ENCODE measurements at regions not wholly inside any gene's neighbourhood (a gene's known extent, or its start where the extent isn't known, plus 50 kb on each side); places are given as distances from the start of the nearest gene placed in this dataset.

DNA sequence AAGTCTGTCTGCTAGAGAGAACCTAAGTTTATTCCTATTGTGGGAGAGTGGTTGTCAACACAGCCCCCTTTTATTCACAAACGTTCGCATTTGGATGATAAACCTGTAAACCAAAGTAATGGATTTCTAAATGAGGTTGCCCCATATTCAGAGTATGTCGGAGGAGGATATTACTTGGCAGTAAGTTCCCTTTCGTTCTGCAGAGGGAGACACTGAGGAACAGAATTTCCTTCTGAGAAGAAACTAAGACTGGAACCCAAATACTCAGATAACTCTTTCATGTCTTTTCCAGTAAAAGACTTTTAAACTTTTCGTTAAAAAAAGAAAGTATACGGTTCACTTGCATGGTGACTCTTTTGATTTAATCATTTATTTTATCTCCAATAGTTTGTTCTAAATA lies 754.6 kb upstream of the MMS22L start:
- TF ChIP-seq EZH2 (IDR thresholded peaks at IDR 0.05; ENCODE audit: borderline replicate concordance, insufficient read depth, low read depth, low read length, poor library complexity, severe bottlenecking): no peak
- TF ChIP-seq, protein P1, sequence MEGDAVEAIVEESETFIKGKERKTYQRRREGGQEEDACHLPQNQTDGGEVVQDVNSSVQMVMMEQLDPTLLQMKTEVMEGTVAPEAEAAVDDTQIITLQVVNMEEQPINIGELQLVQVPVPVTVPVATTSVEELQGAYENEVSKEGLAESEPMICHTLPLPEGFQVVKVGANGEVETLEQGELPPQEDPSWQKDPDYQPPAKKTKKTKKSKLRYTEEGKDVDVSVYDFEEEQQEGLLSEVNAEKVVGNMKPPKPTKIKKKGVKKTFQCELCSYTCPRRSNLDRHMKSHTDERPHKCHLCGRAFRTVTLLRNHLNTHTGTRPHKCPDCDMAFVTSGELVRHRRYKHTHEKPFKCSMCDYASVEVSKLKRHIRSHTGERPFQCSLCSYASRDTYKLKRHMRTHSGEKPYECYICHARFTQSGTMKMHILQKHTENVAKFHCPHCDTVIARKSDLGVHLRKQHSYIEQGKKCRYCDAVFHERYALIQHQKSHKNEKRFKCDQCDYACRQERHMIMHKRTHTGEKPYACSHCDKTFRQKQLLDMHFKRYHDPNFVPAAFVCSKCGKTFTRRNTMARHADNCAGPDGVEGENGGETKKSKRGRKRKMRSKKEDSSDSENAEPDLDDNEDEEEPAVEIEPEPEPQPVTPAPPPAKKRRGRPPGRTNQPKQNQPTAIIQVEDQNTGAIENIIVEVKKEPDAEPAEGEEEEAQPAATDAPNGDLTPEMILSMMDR (IDR thresholded peaks at IDR 0.05): no peak

Data from B cell (primary cell).